Central memory CD8-positive, alpha-beta T cell (primary cell): ENCODE measurements at regions not wholly inside any gene's neighbourhood (a gene's known extent, or its start where the extent isn't known, plus 50 kb on each side); places are given as distances from the start of the nearest gene placed in this dataset.
"Not testable (repeated sequence)": the region's sequence is repeated elsewhere in the genome, so short reads cannot be mapped to it uniquely, and the experiment has no call there.

ENCODE experiments used
- ATAC-seq: fragments of 150-1000 bp; cut with Tn5 transposase; replicated peaks from 2 replicates; pipeline ENCODE4 v1.10.0; 2022; ENCODE audit warnings: mild to moderate bottlenecking, moderate FRiP score, moderate number of reproducible peaks; ENCODE audit not compliant: poor library complexity, severe bottlenecking; ENCODE audit errors: extremely low read depth
- DNase-seq, 2 donors: peaks; one replicate each; pipeline ENCODE4 v3.0.0; 2021; ENCODE audit warnings: low spot score in 2 of 2
- H3K27ac Mint-ChIP-seq: one replicate; pipeline ENCODE4 v1.8.0; 2022; ENCODE audit warnings: low read depth, mild to moderate bottlenecking, moderate library complexity, mixed read lengths
- H3K27me3 Mint-ChIP-seq: one replicate; pipeline ENCODE4 v1.8.0; 2022; ENCODE audit warnings: mixed read lengths
- H3K36me3 Mint-ChIP-seq: one replicate; pipeline ENCODE4 v1.8.0; 2022; ENCODE audit warnings: mild to moderate bottlenecking, moderate library complexity, mixed read lengths; ENCODE audit not compliant: insufficient read depth
- H3K4me1 Mint-ChIP-seq: one replicate; pipeline ENCODE4 v1.8.0; 2022; ENCODE audit warnings: mixed read lengths
- H3K4me3 Mint-ChIP-seq: one replicate; pipeline ENCODE4 v1.8.0; 2022; ENCODE audit warnings: mild to moderate bottlenecking, moderate library complexity, mixed read lengths
- H3K9me3 Mint-ChIP-seq: one replicate; pipeline ENCODE4 v1.8.0; 2022; ENCODE audit warnings: mixed read lengths

DNA sequence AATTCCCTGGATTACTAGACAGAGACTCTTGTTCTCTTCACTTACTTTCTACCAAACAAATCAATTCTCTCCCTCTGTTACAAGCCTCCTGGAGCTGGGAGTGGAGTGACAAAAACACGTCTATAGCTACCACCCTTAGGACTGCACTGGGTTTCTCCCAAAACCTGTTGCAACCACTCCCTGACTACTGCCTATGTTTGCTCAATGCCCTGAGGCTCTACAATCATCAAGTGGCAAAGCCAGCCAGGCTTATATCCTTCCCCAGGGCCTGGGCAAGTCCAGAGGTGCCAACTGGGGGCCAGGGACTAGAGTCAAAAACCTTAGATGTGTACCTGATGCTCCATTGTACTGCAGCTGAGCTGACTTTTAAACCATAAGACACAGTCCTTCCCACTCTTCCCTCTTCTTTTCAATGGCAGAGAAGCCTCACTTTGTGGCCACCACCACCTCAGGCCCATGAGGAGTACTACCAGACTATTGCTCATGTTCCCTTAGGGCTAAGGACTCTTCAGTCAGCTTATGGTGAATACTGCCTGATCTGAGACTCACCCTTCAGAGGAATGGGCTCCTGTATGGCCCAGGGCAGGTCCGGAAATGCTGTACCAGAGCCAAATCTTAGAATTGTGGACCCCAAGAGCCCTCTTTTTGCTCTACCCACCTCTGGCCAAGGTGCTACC is 125.4 kb upstream of the PLCL2 start:
- Mint-ChIP-seq H3K4me3 (no peak overlapping the region), H3K36me3 (peaks cover 2% of the 10 kb centered on the region), H3K4me1 (peaks cover 4% of the 10 kb centered on the region), H3K27me3 (no peaks in the 10 kb centered on the region), H3K27ac (no peak overlapping the region), H3K9me3 (peaks cover 5% of the 10 kb centered on the region)
- no peak for ATAC-seq
- DNase-seq: no peak

DNA sequence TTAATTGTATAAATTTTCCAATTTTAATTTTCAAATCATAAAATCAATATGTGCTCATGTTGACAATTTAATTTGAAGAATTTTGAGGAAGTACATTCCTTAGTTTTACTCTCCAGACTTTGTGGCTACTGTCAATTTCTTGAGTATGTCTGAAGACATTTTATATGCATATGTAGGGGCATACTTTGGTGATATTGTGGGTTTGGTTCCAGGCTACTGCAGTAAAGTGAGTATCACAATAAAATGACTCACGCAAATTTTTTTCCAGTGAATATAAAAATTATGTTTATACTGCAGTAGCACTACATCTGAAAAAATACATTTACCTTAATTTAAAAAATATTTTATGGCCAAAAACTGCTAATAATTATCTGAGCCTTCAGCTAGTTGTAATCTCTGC is 123.2 kb upstream of the PLCL2 start:
- Mint-ChIP-seq H3K27me3 (no peaks in the 10 kb centered on the region), H3K4me1 (peaks cover 4% of the 10 kb centered on the region), H3K27ac (no peak overlapping the region), H3K36me3 (peaks cover 2% of the 10 kb centered on the region), H3K9me3 (peaks cover 4% of the 10 kb centered on the region), H3K4me3 (no peak overlapping the region)
- no peak for DNase-seq
- ATAC-seq: no peak

GRCh38 chr3:16765661-16766060 is 119.1 kb upstream of the PLCL2 start:
- no peaks in the 10 kb centered on the region for H3K9me3 Mint-ChIP-seq
- no peaks in the 10 kb centered on the region for H3K27me3 Mint-ChIP-seq
- ATAC-seq: no peak
- no peak overlapping the region for H3K4me3 Mint-ChIP-seq
- no peak overlapping the region for H3K27ac Mint-ChIP-seq
- no peaks in the 10 kb centered on the region for H3K4me1 Mint-ChIP-seq
- H3K36me3 Mint-ChIP-seq: peaks cover 2% of the 10 kb centered on the region
- DNase-seq: no peak

- Mint-ChIP-seq H3K27me3 (no peaks in the 10 kb centered on the region), H3K27ac (no peak overlapping the region), H3K9me3 (no peaks in the 10 kb centered on the region), H3K36me3 (peaks cover 2% of the 10 kb centered on the region), H3K4me3 (no peak overlapping the region), H3K4me1 (no peaks in the 10 kb centered on the region)
- ATAC-seq (no peak), DNase-seq (no peak)
Measured at GRCh38 chr3:16767006-16767405, 117.7 kb upstream of the PLCL2 start.

DNA sequence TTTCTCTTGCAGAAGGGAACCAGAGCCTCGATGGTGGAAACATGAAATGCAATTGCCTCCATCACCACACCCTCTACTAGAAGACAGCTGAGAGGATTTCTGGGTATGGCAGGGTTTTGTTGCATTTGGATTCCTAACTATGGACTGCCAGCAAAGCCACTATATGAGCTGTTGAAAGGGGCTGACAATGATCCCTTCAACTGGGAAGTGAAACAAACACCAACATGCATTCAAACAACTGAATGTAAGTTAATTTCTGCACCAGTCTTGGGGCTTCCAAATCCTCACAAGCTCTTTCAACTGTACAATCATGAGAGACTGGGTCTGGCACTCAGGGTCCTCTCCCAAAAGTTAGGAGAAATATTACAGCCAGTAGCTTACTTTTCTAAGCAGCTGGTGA is 116.7 kb upstream of the PLCL2 start:
- H3K27ac Mint-ChIP-seq: no peak overlapping the region
- H3K4me3 Mint-ChIP-seq: no peak overlapping the region
- DNase-seq: no peak
- ATAC-seq: no peak
- H3K27me3 Mint-ChIP-seq: no peaks in the 10 kb centered on the region
- no peaks in the 10 kb centered on the region for H3K9me3 Mint-ChIP-seq
- H3K36me3 Mint-ChIP-seq: no peaks in the 10 kb centered on the region
- H3K4me1 Mint-ChIP-seq: peaks cover 8% of the 10 kb centered on the region

DNA sequence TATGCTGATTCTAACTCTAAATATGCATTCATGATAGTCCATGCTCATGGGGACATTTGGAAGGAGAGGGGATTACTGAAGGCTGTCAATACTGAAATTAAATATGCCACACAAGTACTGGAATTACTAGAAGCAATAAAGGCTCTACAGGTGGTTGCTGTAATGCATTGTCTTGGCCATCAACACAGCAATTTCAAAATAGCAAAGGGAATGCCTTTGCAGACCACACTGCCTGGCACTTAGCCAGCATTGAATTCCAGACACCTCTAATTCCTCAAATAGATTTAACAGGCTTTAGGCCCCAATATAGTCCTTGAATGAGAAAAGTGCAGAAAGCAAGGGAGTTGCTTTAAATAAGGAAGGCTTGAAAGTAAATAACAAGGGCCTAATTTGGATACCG is 115.8 kb upstream of the PLCL2 start:
- Mint-ChIP-seq H3K4me1 (peaks cover 11% of the 10 kb centered on the region), H3K27me3 (no peaks in the 10 kb centered on the region), H3K4me3 (no peak overlapping the region), H3K36me3 (no peaks in the 10 kb centered on the region), H3K27ac (no peak overlapping the region), H3K9me3 (no peaks in the 10 kb centered on the region)
- DNase-seq (no peak), ATAC-seq (no peak)

GRCh38 chr3:16769525-16769924 is 115.2 kb upstream of the PLCL2 start:
- Mint-ChIP-seq H3K4me1 (peaks cover 11% of the 10 kb centered on the region), H3K27ac (no peak overlapping the region), H3K9me3 (no peaks in the 10 kb centered on the region), H3K4me3 (no peak overlapping the region), H3K36me3 (no peaks in the 10 kb centered on the region), H3K27me3 (no peaks in the 10 kb centered on the region)
- ATAC-seq: no peak
- DNase-seq: no peak

DNA sequence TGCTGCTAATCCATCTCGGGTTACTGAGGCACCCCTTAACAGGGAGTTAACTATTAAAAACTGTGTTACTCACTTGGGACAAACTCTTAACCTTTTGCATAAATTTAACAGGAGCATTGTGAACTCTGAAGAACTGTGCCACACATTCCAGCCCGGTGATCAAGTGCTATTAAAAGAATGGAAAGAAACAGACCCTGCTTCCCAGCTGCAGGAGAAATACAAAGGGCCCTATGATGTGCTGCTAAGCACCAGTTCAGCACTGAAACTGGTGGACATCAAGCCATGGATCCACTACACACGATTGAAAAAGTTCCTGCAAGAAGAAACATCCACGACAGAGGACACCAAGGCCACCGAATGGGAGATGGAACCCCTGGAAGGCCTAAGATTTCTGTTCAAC is 114.7 kb upstream of the PLCL2 start:
- peaks cover 11% of the 10 kb centered on the region for H3K4me1 Mint-ChIP-seq
- no peak for ATAC-seq
- H3K9me3 Mint-ChIP-seq: no peaks in the 10 kb centered on the region
- H3K36me3 Mint-ChIP-seq: no peaks in the 10 kb centered on the region
- no peaks in the 10 kb centered on the region for H3K27me3 Mint-ChIP-seq
- H3K27ac Mint-ChIP-seq: no peak overlapping the region
- no peak for DNase-seq
- H3K4me3 Mint-ChIP-seq: no peak overlapping the region

- Mint-ChIP-seq H3K27ac (no peak overlapping the region), H3K36me3 (no peaks in the 10 kb centered on the region), H3K4me3 (no peak overlapping the region), H3K9me3 (no peaks in the 10 kb centered on the region), H3K27me3 (no peaks in the 10 kb centered on the region), H3K4me1 (peaks cover 11% of the 10 kb centered on the region)
- ATAC-seq (no peak), DNase-seq (no peak)
Measured at GRCh38 chr3:16770792-16771191, 114.0 kb upstream of the PLCL2 start.

DNA sequence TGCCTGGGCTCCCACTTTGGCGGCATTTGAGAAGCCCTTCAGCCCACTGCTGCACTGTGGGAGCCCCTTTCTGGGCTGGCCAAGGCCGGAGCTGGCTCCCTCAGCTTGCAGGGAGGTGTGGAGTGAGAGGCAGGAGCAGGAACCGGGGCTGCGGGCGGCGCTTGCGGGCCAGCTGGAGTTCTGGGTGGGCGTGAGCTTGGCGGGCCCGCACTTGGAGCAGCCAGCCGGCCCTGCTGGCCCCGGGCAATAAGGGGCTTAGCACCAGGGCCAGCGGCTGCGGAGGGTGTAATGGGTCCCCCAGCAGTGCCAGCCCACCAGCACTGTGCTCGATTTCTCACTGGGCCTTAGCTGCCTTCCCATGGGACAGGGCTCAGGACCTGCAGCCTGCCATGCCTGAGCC is 111.2 kb upstream of the PLCL2 start:
- Mint-ChIP-seq H3K4me1 (peaks cover 11% of the 10 kb centered on the region), H3K27me3 (peaks cover 11% of the 10 kb centered on the region)
- DNase-seq, H3K27ac Mint-ChIP-seq, H3K4me3 Mint-ChIP-seq, ATAC-seq, H3K9me3 Mint-ChIP-seq, H3K36me3 Mint-ChIP-seq: not testable (repeated sequence)

GRCh38 chr3:16774536-16774935 is 110.2 kb upstream of the PLCL2 start:
- not testable (repeated sequence) for H3K9me3 Mint-ChIP-seq, DNase-seq, H3K4me3 Mint-ChIP-seq, H3K36me3 Mint-ChIP-seq, ATAC-seq, H3K27ac Mint-ChIP-seq
- Mint-ChIP-seq H3K27me3 (peaks cover 11% of the 10 kb centered on the region), H3K4me1 (peaks cover 11% of the 10 kb centered on the region)

DNA sequence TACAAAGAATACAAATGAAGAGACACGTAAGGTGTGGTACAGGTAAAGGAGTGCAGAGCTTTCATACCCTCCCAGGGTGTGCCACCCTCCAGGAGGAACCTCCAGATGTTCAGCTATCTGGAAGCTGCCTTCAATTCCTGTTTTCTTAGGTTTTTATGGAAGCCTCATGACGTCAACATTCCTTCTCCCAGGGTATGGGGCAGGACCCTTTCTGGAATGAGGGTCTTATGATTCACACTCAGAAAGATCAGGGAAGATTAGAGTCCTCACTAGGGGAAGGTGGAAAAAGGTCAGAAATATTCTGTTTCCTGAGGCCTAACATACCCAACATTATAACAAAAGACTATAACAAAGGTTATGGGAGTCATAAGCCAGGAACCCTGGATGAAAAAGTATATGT is 99.8 kb upstream of the PLCL2 start:
- Mint-ChIP-seq H3K36me3 (peaks cover 2% of the 10 kb centered on the region), H3K27ac (no peak overlapping the region), H3K27me3 (no peaks in the 10 kb centered on the region), H3K9me3 (no peaks in the 10 kb centered on the region), H3K4me3 (no peak overlapping the region), H3K4me1 (peaks cover 23% of the 10 kb centered on the region)
- DNase-seq: no peak
- no peak for ATAC-seq

GRCh38 chr3:16785465-16785864 is 99.3 kb upstream of the PLCL2 start:
- Mint-ChIP-seq H3K27ac (no peak overlapping the region), H3K36me3 (peaks cover 2% of the 10 kb centered on the region), H3K9me3 (no peaks in the 10 kb centered on the region), H3K4me1 (peaks cover 28% of the 10 kb centered on the region), H3K4me3 (no peak overlapping the region), H3K27me3 (no peaks in the 10 kb centered on the region)
- ATAC-seq: no peak
- DNase-seq: no peak
